Breast epithelium (tissue), 4 donors: ENCODE measurements at regions not wholly inside any gene's neighbourhood (a gene's known extent, or its start where the extent isn't known, plus 50 kb on each side); places are given as distances from the start of the nearest gene placed in this dataset.

Experiments used
- DNase-seq, 2 donors: peaks; one replicate each; pipeline ENCODE4 v3.0.0-alpha.2; 2019; ENCODE audit warnings: low spot score in 2 of 2
- H3K27ac ChIP-seq, 2 donors: fragments of 200-600 bp; sonication (generic) in 1 of 2; one replicate each; pipeline ENCODE4 v1.5.1; 2016 to 2019; ENCODE audit warnings: mild to moderate bottlenecking in 1 of 2
- H3K27me3 ChIP-seq, 2 donors: fragments of 200-600 bp; sonication (generic) in 1 of 2; one replicate each; pipeline versions ENCODE4 v1.5.1 to v1.6.0; 2017 to 2019; ENCODE audit warnings: control low read depth in 1 of 2, mild to moderate bottlenecking in 1 of 2
- H3K36me3 ChIP-seq: fragments of 200-600 bp; one replicate; pipeline ENCODE4 v1.5.1; 2019
- H3K4me1 ChIP-seq, 2 donors: fragments of 200-600 bp; sonication (generic); one replicate each; pipeline ENCODE4 v1.5.1; 2016 to 2019; ENCODE audit warnings: control low read depth in 1 of 2
- H3K4me3 ChIP-seq, 3 donors: fragments of 200-600 bp; sonication (generic); 1 replicate in 2 of 3; 2 replicates in 1 of 3; pipeline ENCODE4 v1.5.1; 2016 to 2019; ENCODE audit warnings: mild to moderate bottlenecking in 3 of 3, moderate library complexity in 2 of 3
- H3K9me3 ChIP-seq, 2 donors: fragments of 200-600 bp; sonication (generic) in 1 of 2; one replicate each; pipeline ENCODE4 v1.5.1; 2016 to 2019; ENCODE audit warnings: control low read depth in 1 of 2
- CTCF ChIP-seq, 3 donors: fragments of 450-650 bp; IDR thresholded peaks; one replicate each; pipeline ENCODE4 v1.5.1; 2016 to 2017; ENCODE audit warnings: antibody characterized with exemption in 3 of 3, mild to moderate bottlenecking in 3 of 3, moderate library complexity in 3 of 3
- POLR2A ChIP-seq: fragments of 450-650 bp; IDR thresholded peaks from one replicate; pipeline ENCODE4 v1.6.1; 2016; ENCODE audit warnings: antibody characterized with exemption, mild to moderate bottlenecking, moderate library complexity
- POLR2AphosphoS5 ChIP-seq, 3 donors: sonication (generic); formaldehyde crosslinking; IDR thresholded peaks; one replicate each; pipeline ENCODE4 v1.6.1; 2017; ENCODE audit warnings: antibody characterized with exemption in 3 of 3
- intact Hi-C: fragments of 100-400 bp; cut with DNase I; formaldehyde crosslinking; loops from one replicate; pipeline ENCODE4 v1.15.1; 2023; ENCODE audit warnings: low total_unique reads

- H3K27ac ChIP-seq = no peak overlapping the region
Measured at GRCh38 chr2:2769481-2770431, 438.7 kb upstream of the MYT1L start.

GRCh38 chr2:2768476-2768875, 437.4 kb upstream of the MYT1L start:
- no peaks in the 10 kb centered on the region for H3K9me3 ChIP-seq
- intact Hi-C loops = no loop called here
- TF ChIP-seq CTCF (IDR thresholded peaks at IDR 0.05) (no peak), POLR2AphosphoS5 (IDR thresholded peaks at IDR 0.05) (no peak), POLR2A (no peak)
- no peaks in the 10 kb centered on the region for H3K36me3 ChIP-seq
- H3K27me3 ChIP-seq = no peaks in the 10 kb centered on the region
- no peaks in the 10 kb centered on the region for H3K4me1 ChIP-seq
- H3K4me3 ChIP-seq = no peak overlapping the region
- no peak overlapping the region for H3K27ac ChIP-seq
- DNase-seq = no peak

More at GRCh38 chr2:2769481-2770431, 438.7 kb upstream of the MYT1L start:
- no peaks in the 10 kb centered on the region for H3K36me3 ChIP-seq
- H3K9me3 ChIP-seq = no peaks in the 10 kb centered on the region
- DNase-seq = peak in 1 of 2 donors; percentile 41
- intact Hi-C loops = loop anchor here (1.0 kb wide), 1 partner anchor 37 kb away; no protein-coding TSS in a partner anchor
- H3K27me3 ChIP-seq = no peaks in the 10 kb centered on the region
- TF ChIP-seq POLR2A = no peak
- peak in 1 of 3 donors; percentile 8 for TF ChIP-seq CTCF (IDR thresholded peaks at IDR 0.05)
- H3K4me3 ChIP-seq = peak overlapping the region in 1 of 3 donors; percentile 2
- H3K4me1 ChIP-seq = no peaks in the 10 kb centered on the region

GRCh38 chr2:2767837-2768236, 436.8 kb upstream of the MYT1L start:
- TF ChIP-seq POLR2AphosphoS5 (IDR thresholded peaks at IDR 0.05) (no peak), POLR2A (no peak), CTCF (IDR thresholded peaks at IDR 0.05) (no peak)
- intact Hi-C loops = no loop called here
- no peak overlapping the region for H3K27ac ChIP-seq

GRCh38 chr2:2765839-2766495, 434.9 kb upstream of the MYT1L start:
- DNase-seq = no peak
- TF ChIP-seq POLR2AphosphoS5 (IDR thresholded peaks at IDR 0.05) = no peak
- TF ChIP-seq CTCF (IDR thresholded peaks at IDR 0.05) = no peak
- TF ChIP-seq POLR2A = no peak
- no peaks in the 10 kb centered on the region for H3K4me1 ChIP-seq
- no peaks in the 10 kb centered on the region for H3K27me3 ChIP-seq
- H3K4me3 ChIP-seq = no peak overlapping the region
- H3K36me3 ChIP-seq = no peaks in the 10 kb centered on the region
- intact Hi-C loops = no loop called here
- no peak overlapping the region for H3K27ac ChIP-seq
- peaks cover 1 to 3% of the 10 kb centered on the region in 2 donors for H3K9me3 ChIP-seq

More at GRCh38 chr2:2767837-2768236, 436.8 kb upstream of the MYT1L start:
- no peak overlapping the region for H3K4me3 ChIP-seq
- H3K27me3 ChIP-seq = no peaks in the 10 kb centered on the region
- H3K4me1 ChIP-seq = no peaks in the 10 kb centered on the region
- H3K9me3 ChIP-seq = no peaks in the 10 kb centered on the region
- no peak for DNase-seq
- H3K36me3 ChIP-seq = no peaks in the 10 kb centered on the region
